ENCODE measurements at regions not wholly inside any gene's neighbourhood (a gene's known extent, or its start where the extent isn't known, plus 50 kb on each side); places are given as distances from the start of the nearest gene placed in this dataset.

- H3K27ac Mint-ChIP-seq (ENCODE audit: unreplicated experiment) = no peak overlapping the region
- H3K9me3 Mint-ChIP-seq (ENCODE audit: low read depth) = peaks cover 4% of the 10 kb centered on the region
- no peak for DNase-seq (ENCODE audit: low spot score)
- TF ChIP-seq CTCF (IDR thresholded peaks at IDR 0.05) = no peak
- no peaks in the 10 kb centered on the region for H3K36me3 Mint-ChIP-seq (ENCODE audit: low read depth)
- no peaks in the 10 kb centered on the region for H3K4me1 Mint-ChIP-seq (ENCODE audit: low read depth)
- H3K27me3 Mint-ChIP-seq (ENCODE audit: low read depth) = peaks cover 3% of the 10 kb centered on the region
- H3K4me3 Mint-ChIP-seq (ENCODE audit: unreplicated experiment) = no peak overlapping the region
Measured at GRCh38 chr4:10983885-10984640, 299.5 kb upstream of the CLNK start.

- DNase-seq (ENCODE audit: low spot score) = no peak
- no peak for TF ChIP-seq CTCF (IDR thresholded peaks at IDR 0.05)
- Mint-ChIP-seq H3K4me1 (ENCODE audit: low read depth) (no peaks in the 10 kb centered on the region), H3K27ac (ENCODE audit: unreplicated experiment) (no peak overlapping the region), H3K36me3 (ENCODE audit: low read depth) (no peaks in the 10 kb centered on the region), H3K27me3 (ENCODE audit: low read depth) (peaks cover 3% of the 10 kb centered on the region), H3K4me3 (ENCODE audit: unreplicated experiment) (no peak overlapping the region), H3K9me3 (ENCODE audit: low read depth) (no peaks in the 10 kb centered on the region)
Measured at GRCh38 chr4:10983268-10983667, 298.7 kb upstream of the CLNK start.

GRCh38 chr4:10982305-10982704 lies 297.7 kb upstream of the CLNK start:
- Mint-ChIP-seq H3K4me3 (ENCODE audit: unreplicated experiment) (no peak overlapping the region), H3K36me3 (ENCODE audit: low read depth) (no peaks in the 10 kb centered on the region), H3K27ac (ENCODE audit: unreplicated experiment) (no peak overlapping the region), H3K27me3 (ENCODE audit: low read depth) (peaks cover 3% of the 10 kb centered on the region), H3K9me3 (ENCODE audit: low read depth) (no peaks in the 10 kb centered on the region), H3K4me1 (ENCODE audit: low read depth) (no peaks in the 10 kb centered on the region)
- TF ChIP-seq CTCF (IDR thresholded peaks at IDR 0.05) = no peak
- DNase-seq (ENCODE audit: low spot score) = no peak

GRCh38 chr4:10981576-10981975 lies 297.0 kb upstream of the CLNK start:
- no peaks in the 10 kb centered on the region for H3K36me3 Mint-ChIP-seq (ENCODE audit: low read depth)
- no peaks in the 10 kb centered on the region for H3K9me3 Mint-ChIP-seq (ENCODE audit: low read depth)
- H3K4me1 Mint-ChIP-seq (ENCODE audit: low read depth) = no peaks in the 10 kb centered on the region
- TF ChIP-seq CTCF (IDR thresholded peaks at IDR 0.05) = no peak
- peaks cover 3% of the 10 kb centered on the region for H3K27me3 Mint-ChIP-seq (ENCODE audit: low read depth)
- no peak overlapping the region for H3K4me3 Mint-ChIP-seq (ENCODE audit: unreplicated experiment)
- H3K27ac Mint-ChIP-seq (ENCODE audit: unreplicated experiment) = no peak overlapping the region
- no peak for DNase-seq (ENCODE audit: low spot score)

GRCh38 chr4:10981096-10981495 lies 296.5 kb upstream of the CLNK start:
- Mint-ChIP-seq H3K4me1 (ENCODE audit: low read depth) (no peaks in the 10 kb centered on the region), H3K27me3 (ENCODE audit: low read depth) (peaks cover 3% of the 10 kb centered on the region), H3K36me3 (ENCODE audit: low read depth) (no peaks in the 10 kb centered on the region), H3K9me3 (ENCODE audit: low read depth) (no peaks in the 10 kb centered on the region), H3K4me3 (ENCODE audit: unreplicated experiment) (no peak overlapping the region), H3K27ac (ENCODE audit: unreplicated experiment) (no peak overlapping the region)
- no peak for DNase-seq (ENCODE audit: low spot score)
- no peak for TF ChIP-seq CTCF (IDR thresholded peaks at IDR 0.05)

Measured in chondrocyte (in vitro differentiated cells).